Testis (tissue), 2 donors: ENCODE measurements at regions not wholly inside any gene's neighbourhood (a gene's known extent, or its start where the extent isn't known, plus 50 kb on each side); places are given as distances from the start of the nearest gene placed in this dataset.

Experiments
- CTCF ChIP-seq, 3 experiments: fragments of 450-650 bp in 2 of 3; fragments of 200-600 bp in 1 of 3; sonication (generic) in 1 of 3; IDR thresholded peaks; one replicate each; pipeline ENCODE4 v1.5.1; 2016 to 2019; ENCODE audit warnings: antibody characterized with exemption in 3 of 3, mild to moderate bottlenecking in 2 of 3, moderate library complexity in 1 of 3
- POLR2A ChIP-seq: fragments of 450-650 bp; IDR thresholded peaks from one replicate; pipeline ENCODE4 v1.6.1; 2017; ENCODE audit warnings: antibody characterized with exemption, mild to moderate bottlenecking, moderate library complexity

- TF ChIP-seq CTCF (IDR thresholded peaks at IDR 0.05) (no peak), POLR2A (no peak)
Observed at GRCh38 chr7:46830-47140, 145.6 kb upstream of the FAM20C start.
